Smooth muscle cell (in vitro differentiated cells): ENCODE measurements at regions not wholly inside any gene's neighbourhood (a gene's known extent, or its start where the extent isn't known, plus 50 kb on each side); places are given as distances from the start of the nearest gene placed in this dataset.
"Not testable (repeated sequence)": the region's sequence is repeated elsewhere in the genome, so short reads cannot be mapped to it uniquely, and the experiment has no call there.

Experiments used
- DNase-seq: peaks from one replicate; lab custom pipeline; 2025; ENCODE audit not compliant: unreplicated experiment; lab: John Stamatoyannopoulos, UW
- H2AFZ ChIP-seq: fragments of 200-600 bp; sonication (generic); 2 replicates; pipeline ENCODE4 v1.6.0; 2016; ENCODE audit warnings: antibody characterized with exemption, low read depth, mild to moderate bottlenecking
- H3F3A ChIP-seq: fragments of 200-600 bp; sonication (generic); 2 replicates; pipeline ENCODE4 v1.6.0; 2017; ENCODE audit warnings: antibody characterized with exemption, low read depth
- H3K27ac ChIP-seq: fragments of 200-600 bp; sonication (generic); 2 replicates; pipeline ENCODE4 v1.5.1; 2016; ENCODE audit warnings: low read depth, mild to moderate bottlenecking
- H3K27me3 ChIP-seq: fragments of 200-600 bp; sonication (generic); 2 replicates; pipeline ENCODE4 v1.6.1; 2016; ENCODE audit warnings: low read depth, mild to moderate bottlenecking
- H3K36me3 ChIP-seq: fragments of 200-600 bp; sonication (generic); 2 replicates; pipeline ENCODE4 v1.5.1; 2016; ENCODE audit warnings: low read depth
- H3K4me1 ChIP-seq: fragments of 200-600 bp; sonication (generic); 2 replicates; pipeline ENCODE4 v1.5.1; 2016; ENCODE audit warnings: low read depth
- H3K4me2 ChIP-seq: fragments of 200-600 bp; sonication (generic); 2 replicates; pipeline ENCODE4 v1.6.0; 2016; ENCODE audit warnings: mild to moderate bottlenecking
- H3K4me3 ChIP-seq: fragments of 200-600 bp; sonication (generic); 2 replicates; pipeline ENCODE4 v1.5.1; 2016; ENCODE audit warnings: mild to moderate bottlenecking
- H3K79me2 ChIP-seq: fragments of 200-600 bp; sonication (generic); 2 replicates; pipeline ENCODE4 v1.6.0; 2016; ENCODE audit warnings: low read depth, mild to moderate bottlenecking
- H3K9ac ChIP-seq: fragments of 200-600 bp; sonication (generic); 2 replicates; pipeline ENCODE4 v1.6.0; 2016; ENCODE audit warnings: low read depth
- H3K9me3 ChIP-seq: fragments of 200-600 bp; sonication (generic); replicated peaks from 2 replicates; pipeline ENCODE4 v1.5.1; 2016; ENCODE audit warnings: low read depth
- H4K20me1 ChIP-seq: fragments of 200-600 bp; sonication (generic); 2 replicates; pipeline ENCODE4 v1.6.0; 2016; ENCODE audit warnings: low read depth
- CTCF ChIP-seq: fragments of 200-600 bp; sonication (generic); IDR thresholded peaks from 2 replicates; pipeline ENCODE4 v1.5.1; 2017; ENCODE audit warnings: borderline replicate concordance, mild to moderate bottlenecking, antibody characterized with exemption; ENCODE audit not compliant: insufficient read depth, poor library complexity, severe bottlenecking
- WGBS: methylation state at CpG from one replicate; pipeline ENCODE4 v1.1.7; 2016; ENCODE audit warnings: low lambda C conversion rate; 5-methylcytosine and 5-hydroxymethylcytosine counted together

- Histone ChIP-seq H3K36me3 (no peaks in the 10 kb centered on the region), H4K20me1 (no peaks in the 10 kb centered on the region), H3K9ac (no peak overlapping the region), H3K4me3 (no peak overlapping the region), H3K9me3 (no peaks in the 10 kb centered on the region), H3K4me1 (no peaks in the 10 kb centered on the region), H3F3A (no peaks in the 10 kb centered on the region), H3K79me2 (peaks cover 78% of the 10 kb centered on the region), H2AFZ (no peak overlapping the region), H3K27me3 (no peaks in the 10 kb centered on the region), H3K4me2 (no peak overlapping the region), H3K27ac (peak overlapping the region; percentile 46)
- WGBS: 76% methylated on average over 3 of the region's 3 CpGs
- no peak for DNase-seq
- no peak for TF ChIP-seq CTCF
These were observed 138.9 kb upstream of the ERG start for GRCh38 chr21:38637161-38637560.

GRCh38 chr21:38639571-38640354 lies 141.5 kb upstream of the ERG start:
- H4K20me1 ChIP-seq: no peaks in the 10 kb centered on the region
- H3K79me2 ChIP-seq: peaks cover 64% of the 10 kb centered on the region
- no peak overlapping the region for H2AFZ ChIP-seq
- H3K4me3 ChIP-seq: no peak overlapping the region
- WGBS: 84% methylated on average over 4 of the region's 4 CpGs
- no peaks in the 10 kb centered on the region for H3F3A ChIP-seq
- no peaks in the 10 kb centered on the region for H3K27me3 ChIP-seq
- H3K9ac ChIP-seq: no peak overlapping the region
- no peak overlapping the region for H3K27ac ChIP-seq
- no peak for DNase-seq
- H3K4me2 ChIP-seq: no peak overlapping the region
- TF ChIP-seq CTCF: no peak
- H3K9me3 ChIP-seq: no peaks in the 10 kb centered on the region
- H3K36me3 ChIP-seq: no peaks in the 10 kb centered on the region
- H3K4me1 ChIP-seq: peaks cover under 1% of the 10 kb centered on the region

GRCh38 chr21:38640355-38640742 lies 142.1 kb upstream of the ERG start:
- not testable (repeated sequence) for H3F3A ChIP-seq, H3K9ac ChIP-seq, H4K20me1 ChIP-seq, H3K27ac ChIP-seq, H3K27me3 ChIP-seq, H3K4me1 ChIP-seq, H3K4me2 ChIP-seq, H3K36me3 ChIP-seq, H3K4me3 ChIP-seq, H3K9me3 ChIP-seq, H2AFZ ChIP-seq, DNase-seq
- H3K79me2 ChIP-seq: peaks cover 60% of the 10 kb centered on the region
- WGBS: 91% methylated on average over 5 of the region's 5 CpGs

- no peaks in the 10 kb centered on the region for H4K20me1 ChIP-seq
- H3K4me3 ChIP-seq: no peak overlapping the region
- 71% methylated on average over 7 of the region's 7 CpGs for WGBS
- DNase-seq: no peak
- no peak overlapping the region for H3K4me2 ChIP-seq
- H3K27ac ChIP-seq: peak overlapping the region; percentile 7
- no peaks in the 10 kb centered on the region for H3K36me3 ChIP-seq
- H3F3A ChIP-seq: peaks cover 12% of the 10 kb centered on the region
- TF ChIP-seq CTCF: no peak
- H3K79me2 ChIP-seq: peaks cover 54% of the 10 kb centered on the region
- peaks cover 7% of the 10 kb centered on the region for H3K4me1 ChIP-seq
- H3K9ac ChIP-seq: no peak overlapping the region
- H3K9me3 ChIP-seq: no peaks in the 10 kb centered on the region
- no peak overlapping the region for H2AFZ ChIP-seq
- no peaks in the 10 kb centered on the region for H3K27me3 ChIP-seq
These were observed 145.2 kb upstream of the ERG start for GRCh38 chr21:38643404-38644023.
